ENCODE measurements at regions not wholly inside any gene's neighbourhood (a gene's known extent, or its start where the extent isn't known, plus 50 kb on each side); places are given as distances from the start of the nearest gene placed in this dataset.
"Not testable (repeated sequence)": the region's sequence is repeated elsewhere in the genome, so short reads cannot be mapped to it uniquely, and the experiment has no call there.

- no peak overlapping the region for H3K9ac ChIP-seq (ENCODE audit: low read length)
- TF ChIP-seq CTCF (IDR thresholded peaks at IDR 0.05; ENCODE audit: insufficient read depth, low read length, poor library complexity, severe bottlenecking) = no peak
- TF ChIP-seq EZH2phosphoT487 (conservative IDR thresholded peaks at IDR 0.05; ENCODE audit: low read length) = no peak
- no peaks in the 10 kb centered on the region for H3F3A ChIP-seq (ENCODE audit: insufficient read depth)
- H3K9me2 ChIP-seq (replicated peaks; ENCODE audit: insufficient read depth, low read length) = no peaks in the 10 kb centered on the region
- H3K27me3 ChIP-seq (ENCODE audit: low read length) = no peaks in the 10 kb centered on the region
- no peak overlapping the region for H3K4me2 ChIP-seq (ENCODE audit: low read depth, low read length, poor library complexity, severe bottlenecking)
- no peaks in the 10 kb centered on the region for H3K9me3 ChIP-seq (ENCODE audit: insufficient read depth, low read length)
- H3K79me2 ChIP-seq (ENCODE audit: insufficient read depth, low read length) = no peaks in the 10 kb centered on the region
- no peaks in the 10 kb centered on the region for H4K20me1 ChIP-seq (ENCODE audit: low read depth, low read length)
- no peak overlapping the region for H2AFZ ChIP-seq (ENCODE audit: low read depth, low read length, severe bottlenecking)
- no peaks in the 10 kb centered on the region for H3K36me3 ChIP-seq (ENCODE audit: low read length)
- H3K4me3 ChIP-seq (ENCODE audit: insufficient read depth, low read length, poor library complexity, severe bottlenecking) = no peak overlapping the region
- H3K27ac ChIP-seq (ENCODE audit: low read depth, low read length) = no peak overlapping the region
Observed at GRCh38 chr18:21979759-21980158, 189.6 kb upstream of the GATA6 start.

- no peaks in the 10 kb centered on the region for H3K27me3 ChIP-seq (ENCODE audit: low read length)
Observed at GRCh38 chr18:21980744-21981143, 188.6 kb upstream of the GATA6 start.

GRCh38 chr18:21981489-21981888, 187.9 kb upstream of the GATA6 start:
- not testable (repeated sequence) for H3K4me3 ChIP-seq (ENCODE audit: insufficient read depth, low read length, poor library complexity, severe bottlenecking); H3K36me3 ChIP-seq (ENCODE audit: low read length); H3K9ac ChIP-seq (ENCODE audit: low read length); H3K27me3 ChIP-seq (ENCODE audit: low read length); H3K27ac ChIP-seq (ENCODE audit: low read depth, low read length); H3K9me3 ChIP-seq (ENCODE audit: insufficient read depth, low read length); H3K4me2 ChIP-seq (ENCODE audit: low read depth, low read length, poor library complexity, severe bottlenecking); H3K79me2 ChIP-seq (ENCODE audit: insufficient read depth, low read length); H3F3A ChIP-seq (ENCODE audit: insufficient read depth); H2AFZ ChIP-seq (ENCODE audit: low read depth, low read length, severe bottlenecking); H4K20me1 ChIP-seq (ENCODE audit: low read depth, low read length); H3K9me2 ChIP-seq (replicated peaks; ENCODE audit: insufficient read depth, low read length)

More at GRCh38 chr18:21980744-21981143, 188.6 kb upstream of the GATA6 start:
- Histone ChIP-seq H3K4me3 (ENCODE audit: insufficient read depth, low read length, poor library complexity, severe bottlenecking) (no peak overlapping the region), H2AFZ (ENCODE audit: low read depth, low read length, severe bottlenecking) (no peak overlapping the region), H3F3A (ENCODE audit: insufficient read depth) (no peaks in the 10 kb centered on the region), H3K4me2 (ENCODE audit: low read depth, low read length, poor library complexity, severe bottlenecking) (no peak overlapping the region), H3K79me2 (ENCODE audit: insufficient read depth, low read length) (no peaks in the 10 kb centered on the region), H3K36me3 (ENCODE audit: low read length) (no peaks in the 10 kb centered on the region), H3K27ac (ENCODE audit: low read depth, low read length) (no peak overlapping the region), H3K9ac (ENCODE audit: low read length) (no peak overlapping the region), H3K9me3 (ENCODE audit: insufficient read depth, low read length) (no peaks in the 10 kb centered on the region), H3K9me2 (replicated peaks; ENCODE audit: insufficient read depth, low read length) (no peaks in the 10 kb centered on the region), H4K20me1 (ENCODE audit: low read depth, low read length) (no peaks in the 10 kb centered on the region)
- TF ChIP-seq EZH2phosphoT487 (conservative IDR thresholded peaks at IDR 0.05; ENCODE audit: low read length) (no peak), CTCF (IDR thresholded peaks at IDR 0.05; ENCODE audit: insufficient read depth, low read length, poor library complexity, severe bottlenecking) (no peak)

GRCh38 chr18:21991081-21991534, 178.3 kb upstream of the GATA6 start:
- H3K27me3 ChIP-seq (ENCODE audit: low read length) = no peaks in the 10 kb centered on the region
- no peaks in the 10 kb centered on the region for H3F3A ChIP-seq (ENCODE audit: insufficient read depth)
- no peaks in the 10 kb centered on the region for H3K9me3 ChIP-seq (ENCODE audit: insufficient read depth, low read length)
- H3K9me2 ChIP-seq (replicated peaks; ENCODE audit: insufficient read depth, low read length) = no peaks in the 10 kb centered on the region
- H2AFZ ChIP-seq (ENCODE audit: low read depth, low read length, severe bottlenecking) = no peak overlapping the region
- no peaks in the 10 kb centered on the region for H4K20me1 ChIP-seq (ENCODE audit: low read depth, low read length)
- no peak overlapping the region for H3K4me2 ChIP-seq (ENCODE audit: low read depth, low read length, poor library complexity, severe bottlenecking)
- no peaks in the 10 kb centered on the region for H3K79me2 ChIP-seq (ENCODE audit: insufficient read depth, low read length)
- no peak overlapping the region for H3K27ac ChIP-seq (ENCODE audit: low read depth, low read length)
- no peaks in the 10 kb centered on the region for H3K36me3 ChIP-seq (ENCODE audit: low read length)
- no peak for TF ChIP-seq CTCF (IDR thresholded peaks at IDR 0.05; ENCODE audit: insufficient read depth, low read length, poor library complexity, severe bottlenecking)
- no peak for TF ChIP-seq EZH2phosphoT487 (conservative IDR thresholded peaks at IDR 0.05; ENCODE audit: low read length)
- H3K4me3 ChIP-seq (ENCODE audit: insufficient read depth, low read length, poor library complexity, severe bottlenecking) = no peak overlapping the region
- no peak overlapping the region for H3K9ac ChIP-seq (ENCODE audit: low read length)
